BJ (cell line): ENCODE measurements at regions not wholly inside any gene's neighbourhood (a gene's known extent, or its start where the extent isn't known, plus 50 kb on each side); places are given as distances from the start of the nearest gene placed in this dataset. TPM values are rescaled to one million over a fixed set of nuclear protein-coding genes. Genes with fewer than 3 reads are reported as not detected.

Experiments
- CTCF ChIA-PET: fragments of 350-600 bp; formaldehyde crosslinking; extraction: SDS; loops from one replicate; lab custom pipeline; 2021; ENCODE audit warnings: antibody characterized with exemption, inconsistent platforms; lab: Yijun Ruan, JAX
- POLR2A ChIA-PET: fragments of 300-600 bp; sonication (Branson Sonifier 250); formaldehyde crosslinking; extraction: SDS; loops from one replicate; lab custom pipeline; 2021; ENCODE audit warnings: antibody characterized with exemption; lab: Charles Lee
- DNase-seq: peaks from one replicate; pipeline ENCODE4 v3.0.0-alpha.2; 2011; ENCODE audit warnings: low read depth
- H3K27me3 ChIP-seq: 2 replicates; pipeline ENCODE4 v1.6.0; 2011; ENCODE audit warnings: low read length; ENCODE audit not compliant: control insufficient read depth, insufficient read depth
- H3K36me3 ChIP-seq: 2 replicates; pipeline ENCODE4 v1.5.1; 2011; ENCODE audit warnings: low read length; ENCODE audit not compliant: control insufficient read depth, insufficient read depth
- H3K4me3 ChIP-seq: 2 replicates; pipeline ENCODE4 v1.5.1; 2011; ENCODE audit warnings: low read depth, mild to moderate bottlenecking, control low read depth, low read length
- CTCF ChIP-seq: IDR thresholded peaks from 2 replicates; pipeline ENCODE4 v1.5.1; 2011; ENCODE audit warnings: low read depth, mild to moderate bottlenecking, control low read depth, inconsistent platforms, low read length, moderate library complexity; ENCODE audit not compliant: insufficient read depth
- small RNA-seq: library from RNA; depleted of rRNA; stranded (forward); fragments of <200 nt; gene quantifications from one replicate; pipeline ENCODE3, GENCODE V24; 2012; ENCODE audit warnings: low replicate concordance, low read depth; ENCODE audit not compliant: insufficient read length

DNA sequence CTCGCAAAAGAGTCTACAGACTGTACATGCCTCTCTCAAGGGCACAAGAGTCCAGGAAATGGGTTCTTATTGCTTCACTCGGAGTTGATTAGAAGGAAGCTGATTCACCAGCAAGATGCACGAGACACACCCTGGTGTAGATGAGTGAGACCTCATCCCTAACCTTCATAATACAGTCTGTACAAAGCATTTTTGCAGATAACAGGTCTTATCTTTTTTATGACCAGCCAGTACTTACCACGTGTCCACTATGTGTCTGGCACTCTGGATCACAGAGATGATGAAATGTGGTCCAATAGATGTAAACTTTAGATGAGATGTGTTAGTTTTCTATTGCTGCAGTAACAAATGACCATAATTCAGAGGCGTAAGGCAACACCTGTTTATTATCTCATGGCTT, 53.4 kb upstream of the PWP1 start:
- CTCF ChIA-PET: no interaction called here

DNA sequence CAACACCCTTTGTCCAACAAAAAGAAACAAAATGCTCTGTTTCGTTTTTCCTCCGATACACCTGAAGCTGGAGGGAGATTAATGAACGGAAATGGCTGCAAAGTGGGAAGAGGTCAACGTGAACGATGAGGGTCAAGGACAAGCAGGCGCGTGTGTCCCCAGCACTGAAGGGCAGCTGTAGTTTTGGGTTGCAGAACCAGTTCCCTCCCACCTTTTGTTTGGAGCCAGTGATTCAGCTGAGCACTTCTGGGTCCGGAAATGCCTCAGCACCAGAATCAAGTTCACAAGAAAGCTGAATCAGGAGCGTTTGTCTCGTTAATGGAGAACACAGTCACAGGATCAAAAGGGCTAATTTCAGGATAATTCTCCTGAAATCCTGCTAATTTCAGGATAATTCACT, 51.1 kb upstream of the PWP1 start:
- DNase-seq: no peak
- H3K27me3 ChIP-seq: no peaks in the 10 kb centered on the region
- no peak overlapping the region for H3K4me3 ChIP-seq
- ChIA-PET CTCF (no interaction called here), POLR2A (no interaction called here)
- no peaks in the 10 kb centered on the region for H3K36me3 ChIP-seq
- TF ChIP-seq CTCF: no peak

More for the DNA sequence above, 53.4 kb upstream of the PWP1 start:
- no peaks in the 10 kb centered on the region for H3K27me3 ChIP-seq
- DNase-seq: no peak
- no peak overlapping the region for H3K4me3 ChIP-seq
- POLR2A ChIA-PET: no interaction called here
- TF ChIP-seq CTCF: no peak
- H3K36me3 ChIP-seq: no peaks in the 10 kb centered on the region

GRCh38 chr12:107635139-107635538, 50.5 kb upstream of the PWP1 start:
- CTCF ChIA-PET: no interaction called here
- DNase-seq: no peak

More at GRCh38 chr12:107635139-107635538, 50.5 kb upstream of the PWP1 start:
- H3K27me3 ChIP-seq: no peaks in the 10 kb centered on the region
- POLR2A ChIA-PET: no interaction called here
- no peak for TF ChIP-seq CTCF
- H3K4me3 ChIP-seq: no peak overlapping the region
- no peaks in the 10 kb centered on the region for H3K36me3 ChIP-seq

Small RNA genes in the stretch of these regions (small RNA-seq; reads per million reads assigned to genes)
- gene RF00284 (not detected), gene RNA5SP371 (not detected)
